ENCODE measurements at regions not wholly inside any gene's neighbourhood (a gene's known extent, or its start where the extent isn't known, plus 50 kb on each side); places are given as distances from the start of the nearest gene placed in this dataset.

DNA sequence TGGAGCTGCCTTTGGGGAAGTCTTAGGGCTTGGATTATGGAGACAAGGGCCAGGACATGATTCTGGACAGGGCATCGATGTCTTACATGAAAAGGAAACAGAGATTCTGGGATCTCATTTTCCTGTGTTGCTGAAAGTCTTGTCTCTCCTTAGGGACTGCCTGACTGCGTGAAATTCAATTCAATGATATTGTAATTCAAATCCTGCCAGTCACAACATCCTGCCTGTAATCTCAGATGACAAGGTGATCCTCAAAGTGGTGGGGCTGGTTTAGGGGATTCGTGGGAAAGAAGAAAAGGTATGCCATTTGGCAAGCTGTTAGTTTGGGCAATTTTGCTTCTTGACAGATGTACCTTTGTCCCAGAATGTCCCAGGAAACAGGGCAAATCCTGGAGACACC is 129.1 kb downstream of the KBTBD8 start:
- Histone ChIP-seq H3K4me2 (replicated peaks; ENCODE audit: extremely low read depth, low read length, poor library complexity, severe bottlenecking) (no peak overlapping the region), H3K4me3 (replicated peaks in 1 of 3; ENCODE audit: low read depth in 2 of 3, low read length in 3 of 3) (no peak overlapping the region), H3K79me2 (ENCODE audit: insufficient read depth, low read length) (no peaks in the 10 kb centered on the region), H3K27me3 (ENCODE audit: control insufficient read depth in 2 of 2, insufficient read depth in 2 of 2, low read length in 2 of 2) (no peaks in the 10 kb centered on the region), H3K27ac (ENCODE audit: low read depth in 1 of 2, low read length in 2 of 2) (no peak overlapping the region), H2AFZ (ENCODE audit: insufficient read depth, low read depth, low read length, poor library complexity, severe bottlenecking) (no peak overlapping the region), H3K4me1 (ENCODE audit: control insufficient read depth in 1 of 2, insufficient read depth in 2 of 2, low read length in 2 of 2) (no peaks in the 10 kb centered on the region), H3K36me3 (replicated peaks in 1 of 2; ENCODE audit: control insufficient read depth in 1 of 2, insufficient read depth in 2 of 2, low read length in 2 of 2) (no peaks in the 10 kb centered on the region), H3K9me3 (replicated peaks in 1 of 2; ENCODE audit: control insufficient read depth in 1 of 2, insufficient read depth in 1 of 2, low read length in 2 of 2) (peaks cover 0 to 3% of the 10 kb centered on the region in 2 donors), H4K20me1 (ENCODE audit: insufficient read depth, low read length) (no peaks in the 10 kb centered on the region), H3K9ac (ENCODE audit: insufficient read depth, low read length, poor library complexity, severe bottlenecking) (no peak overlapping the region)
- Mint-ChIP-seq H3K9me3 (peaks cover 0 to 8% (median 2%) of the 10 kb centered on the region in 7 donors), H3K27ac (no peak overlapping the region), H3K27me3 (ENCODE audit: low read depth in 3 of 3) (peaks cover 0 to 2% (median 0%) of the 10 kb centered on the region in 3 donors), H3K4me1 (no peaks in the 10 kb centered on the region), H3K4me3 (no peak overlapping the region), H3K36me3 (no peaks in the 10 kb centered on the region)
- no peak for DNase-seq
- TF ChIP-seq, protein P1, sequence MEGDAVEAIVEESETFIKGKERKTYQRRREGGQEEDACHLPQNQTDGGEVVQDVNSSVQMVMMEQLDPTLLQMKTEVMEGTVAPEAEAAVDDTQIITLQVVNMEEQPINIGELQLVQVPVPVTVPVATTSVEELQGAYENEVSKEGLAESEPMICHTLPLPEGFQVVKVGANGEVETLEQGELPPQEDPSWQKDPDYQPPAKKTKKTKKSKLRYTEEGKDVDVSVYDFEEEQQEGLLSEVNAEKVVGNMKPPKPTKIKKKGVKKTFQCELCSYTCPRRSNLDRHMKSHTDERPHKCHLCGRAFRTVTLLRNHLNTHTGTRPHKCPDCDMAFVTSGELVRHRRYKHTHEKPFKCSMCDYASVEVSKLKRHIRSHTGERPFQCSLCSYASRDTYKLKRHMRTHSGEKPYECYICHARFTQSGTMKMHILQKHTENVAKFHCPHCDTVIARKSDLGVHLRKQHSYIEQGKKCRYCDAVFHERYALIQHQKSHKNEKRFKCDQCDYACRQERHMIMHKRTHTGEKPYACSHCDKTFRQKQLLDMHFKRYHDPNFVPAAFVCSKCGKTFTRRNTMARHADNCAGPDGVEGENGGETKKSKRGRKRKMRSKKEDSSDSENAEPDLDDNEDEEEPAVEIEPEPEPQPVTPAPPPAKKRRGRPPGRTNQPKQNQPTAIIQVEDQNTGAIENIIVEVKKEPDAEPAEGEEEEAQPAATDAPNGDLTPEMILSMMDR (IDR thresholded peaks at IDR 0.05), result no peak
- no CpG with 5 or more reads among the region's 3 CpGs for WGBS (ENCODE audit: insufficient coverage)
- intact Hi-C loops (cut with micrococcal nuclease), result no loop called here

DNA sequence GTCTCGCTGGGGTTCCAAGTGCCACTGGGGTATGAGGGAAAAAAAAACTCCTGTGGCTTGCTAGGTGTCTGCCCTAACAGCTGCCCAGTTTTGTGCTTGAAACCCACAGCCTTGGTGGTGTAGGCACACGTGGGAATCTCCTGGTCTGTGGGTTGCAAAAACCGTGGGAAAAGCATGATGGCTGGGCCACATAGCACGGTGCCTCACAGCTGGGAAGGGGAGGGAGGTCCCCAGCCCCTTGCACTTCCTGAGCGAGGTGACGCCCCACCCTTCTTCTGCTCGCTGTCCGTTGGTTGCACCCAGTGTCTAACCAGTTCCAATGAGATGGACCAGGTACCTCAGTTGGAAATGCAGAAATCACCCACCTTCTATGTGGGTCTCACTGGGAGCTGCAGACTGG is 144.3 kb downstream of the KBTBD8 start:
- Histone ChIP-seq H3K27me3 (ENCODE audit: control insufficient read depth in 2 of 2, insufficient read depth in 2 of 2, low read length in 2 of 2) (no peaks in the 10 kb centered on the region), H3K4me2 (replicated peaks; ENCODE audit: extremely low read depth, low read length, poor library complexity, severe bottlenecking) (no peak overlapping the region), H3K9me3 (replicated peaks in 1 of 2; ENCODE audit: control insufficient read depth in 1 of 2, insufficient read depth in 1 of 2, low read length in 2 of 2) (peaks cover 7 to 13% of the 10 kb centered on the region in 2 donors), H3K4me1 (ENCODE audit: control insufficient read depth in 1 of 2, insufficient read depth in 2 of 2, low read length in 2 of 2) (no peaks in the 10 kb centered on the region), H3K27ac (ENCODE audit: low read depth in 1 of 2, low read length in 2 of 2) (no peak overlapping the region), H4K20me1 (ENCODE audit: insufficient read depth, low read length) (no peaks in the 10 kb centered on the region), H3K4me3 (replicated peaks in 1 of 3; ENCODE audit: low read depth in 2 of 3, low read length in 3 of 3) (no peak overlapping the region), H2AFZ (ENCODE audit: insufficient read depth, low read depth, low read length, poor library complexity, severe bottlenecking) (no peak overlapping the region), H3K9ac (ENCODE audit: insufficient read depth, low read length, poor library complexity, severe bottlenecking) (no peak overlapping the region), H3K79me2 (ENCODE audit: insufficient read depth, low read length) (no peaks in the 10 kb centered on the region), H3K36me3 (replicated peaks in 1 of 2; ENCODE audit: control insufficient read depth in 1 of 2, insufficient read depth in 2 of 2, low read length in 2 of 2) (no peaks in the 10 kb centered on the region)
- Mint-ChIP-seq H3K4me1 (no peaks in the 10 kb centered on the region), H3K27me3 (ENCODE audit: low read depth in 3 of 3) (no peaks in the 10 kb centered on the region), H3K27ac (no peak overlapping the region), H3K4me3 (no peak overlapping the region), H3K36me3 (no peaks in the 10 kb centered on the region), H3K9me3 (peaks cover 4 to 17% (median 13%) of the 10 kb centered on the region in 7 donors)
- DNase-seq, result no peak
- TF ChIP-seq, protein P1 (IDR thresholded peaks at IDR 0.05), result no peak
- WGBS (ENCODE audit: insufficient coverage), result 90% methylated on average over 4 of the region's 8 CpGs
- intact Hi-C loops (cut with micrococcal nuclease), result no loop called here

Measured in CD14-positive monocyte (primary cell).